GM23338 (cell line): ENCODE measurements at regions not wholly inside any gene's neighbourhood (a gene's known extent, or its start where the extent isn't known, plus 50 kb on each side); places are given as distances from the start of the nearest gene placed in this dataset.

Experiments
- CREB1 ChIP-seq: fragments of 250-450 bp; sonication (Bioruptor Pico); IDR thresholded peaks from 2 replicates; pipeline ENCODE4 v1.5.0; 2020; ENCODE audit warnings: low read depth, mild to moderate bottlenecking, moderate library complexity
- ETS1 ChIP-seq: IDR thresholded peaks from 2 replicates; pipeline ENCODE4 v1.6.1; 2016; ENCODE audit warnings: antibody characterized with exemption
- EZH2 ChIP-seq: fragments of 200-600 bp; sonication (generic); IDR thresholded peaks from one replicate; pipeline ENCODE4 v1.8.0; 2017; ENCODE audit warnings: antibody characterized with exemption, mild to moderate bottlenecking, low read depth; ENCODE audit not compliant: unreplicated experiment
- EZH2phosphoT487 ChIP-seq: fragments of 200-600 bp; sonication (generic); IDR thresholded peaks from one replicate; pipeline ENCODE4 v1.8.1; 2018; ENCODE audit warnings: antibody characterized with exemption; ENCODE audit not compliant: unreplicated experiment
- NANOG ChIP-seq: IDR thresholded peaks from 2 replicates; pipeline ENCODE4 v1.6.1; 2016; ENCODE audit warnings: antibody characterized with exemption, borderline replicate concordance
- POLR2AphosphoS5 ChIP-seq: IDR thresholded peaks from 2 replicates; pipeline ENCODE4 v1.6.1; 2016; ENCODE audit warnings: antibody characterized with exemption, low read depth
- STAT1 ChIP-seq: IDR thresholded peaks from one replicate; pipeline ENCODE4 v1.6.1; 2016; ENCODE audit warnings: antibody characterized with exemption; ENCODE audit not compliant: unreplicated experiment
- ZNF114 ChIP-seq: fragments of 250-450 bp; sonication (Bioruptor Pico); IDR thresholded peaks from 2 replicates; pipeline ENCODE4 v1.5.0; 2020; ENCODE audit warnings: mild to moderate bottlenecking, moderate library complexity
- TF ChIP-seq, protein P1 (sequence below), 2 experiments: fragments of 200-600 bp in 1 of 2; sonication (generic) in 1 of 2; conservative IDR thresholded peaks; 2 replicates each; pipeline versions ENCODE4 v1.5.1 to v1.6.1; 2016 to 2017; ENCODE audit warnings: antibody characterized with exemption in 2 of 2, low read depth in 2 of 2, mild to moderate bottlenecking in 2 of 2, moderate library complexity in 1 of 2
- TF ChIP-seq, protein P2 (sequence below): IDR thresholded peaks from one replicate; pipeline ENCODE4 v1.6.1; 2018; ENCODE audit warnings: antibody characterized with exemption; ENCODE audit not compliant: unreplicated experiment
- TF ChIP-seq, protein P3 (sequence below): fragments of 250-450 bp; sonication (Bioruptor Pico); IDR thresholded peaks from 2 replicates; pipeline ENCODE4 v1.5.0; 2020; ENCODE audit warnings: mild to moderate bottlenecking, moderate library complexity

- TF ChIP-seq EZH2phosphoT487 (no peak), NANOG (no peak), ETS1 (no peak), STAT1 (no peak), POLR2AphosphoS5 (no peak), EZH2 (no peak), ZNF114 (no peak), CREB1 (no peak)
- TF ChIP-seq, protein P1, sequence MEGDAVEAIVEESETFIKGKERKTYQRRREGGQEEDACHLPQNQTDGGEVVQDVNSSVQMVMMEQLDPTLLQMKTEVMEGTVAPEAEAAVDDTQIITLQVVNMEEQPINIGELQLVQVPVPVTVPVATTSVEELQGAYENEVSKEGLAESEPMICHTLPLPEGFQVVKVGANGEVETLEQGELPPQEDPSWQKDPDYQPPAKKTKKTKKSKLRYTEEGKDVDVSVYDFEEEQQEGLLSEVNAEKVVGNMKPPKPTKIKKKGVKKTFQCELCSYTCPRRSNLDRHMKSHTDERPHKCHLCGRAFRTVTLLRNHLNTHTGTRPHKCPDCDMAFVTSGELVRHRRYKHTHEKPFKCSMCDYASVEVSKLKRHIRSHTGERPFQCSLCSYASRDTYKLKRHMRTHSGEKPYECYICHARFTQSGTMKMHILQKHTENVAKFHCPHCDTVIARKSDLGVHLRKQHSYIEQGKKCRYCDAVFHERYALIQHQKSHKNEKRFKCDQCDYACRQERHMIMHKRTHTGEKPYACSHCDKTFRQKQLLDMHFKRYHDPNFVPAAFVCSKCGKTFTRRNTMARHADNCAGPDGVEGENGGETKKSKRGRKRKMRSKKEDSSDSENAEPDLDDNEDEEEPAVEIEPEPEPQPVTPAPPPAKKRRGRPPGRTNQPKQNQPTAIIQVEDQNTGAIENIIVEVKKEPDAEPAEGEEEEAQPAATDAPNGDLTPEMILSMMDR (conservative IDR thresholded peaks at IDR 0.05; ENCODE audit: low read depth in 2 of 2), result no peak
- TF ChIP-seq, protein P2, sequence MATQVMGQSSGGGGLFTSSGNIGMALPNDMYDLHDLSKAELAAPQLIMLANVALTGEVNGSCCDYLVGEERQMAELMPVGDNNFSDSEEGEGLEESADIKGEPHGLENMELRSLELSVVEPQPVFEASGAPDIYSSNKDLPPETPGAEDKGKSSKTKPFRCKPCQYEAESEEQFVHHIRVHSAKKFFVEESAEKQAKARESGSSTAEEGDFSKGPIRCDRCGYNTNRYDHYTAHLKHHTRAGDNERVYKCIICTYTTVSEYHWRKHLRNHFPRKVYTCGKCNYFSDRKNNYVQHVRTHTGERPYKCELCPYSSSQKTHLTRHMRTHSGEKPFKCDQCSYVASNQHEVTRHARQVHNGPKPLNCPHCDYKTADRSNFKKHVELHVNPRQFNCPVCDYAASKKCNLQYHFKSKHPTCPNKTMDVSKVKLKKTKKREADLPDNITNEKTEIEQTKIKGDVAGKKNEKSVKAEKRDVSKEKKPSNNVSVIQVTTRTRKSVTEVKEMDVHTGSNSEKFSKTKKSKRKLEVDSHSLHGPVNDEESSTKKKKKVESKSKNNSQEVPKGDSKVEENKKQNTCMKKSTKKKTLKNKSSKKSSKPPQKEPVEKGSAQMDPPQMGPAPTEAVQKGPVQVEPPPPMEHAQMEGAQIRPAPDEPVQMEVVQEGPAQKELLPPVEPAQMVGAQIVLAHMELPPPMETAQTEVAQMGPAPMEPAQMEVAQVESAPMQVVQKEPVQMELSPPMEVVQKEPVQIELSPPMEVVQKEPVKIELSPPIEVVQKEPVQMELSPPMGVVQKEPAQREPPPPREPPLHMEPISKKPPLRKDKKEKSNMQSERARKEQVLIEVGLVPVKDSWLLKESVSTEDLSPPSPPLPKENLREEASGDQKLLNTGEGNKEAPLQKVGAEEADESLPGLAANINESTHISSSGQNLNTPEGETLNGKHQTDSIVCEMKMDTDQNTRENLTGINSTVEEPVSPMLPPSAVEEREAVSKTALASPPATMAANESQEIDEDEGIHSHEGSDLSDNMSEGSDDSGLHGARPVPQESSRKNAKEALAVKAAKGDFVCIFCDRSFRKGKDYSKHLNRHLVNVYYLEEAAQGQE, result no peak
- TF ChIP-seq, protein P3, sequence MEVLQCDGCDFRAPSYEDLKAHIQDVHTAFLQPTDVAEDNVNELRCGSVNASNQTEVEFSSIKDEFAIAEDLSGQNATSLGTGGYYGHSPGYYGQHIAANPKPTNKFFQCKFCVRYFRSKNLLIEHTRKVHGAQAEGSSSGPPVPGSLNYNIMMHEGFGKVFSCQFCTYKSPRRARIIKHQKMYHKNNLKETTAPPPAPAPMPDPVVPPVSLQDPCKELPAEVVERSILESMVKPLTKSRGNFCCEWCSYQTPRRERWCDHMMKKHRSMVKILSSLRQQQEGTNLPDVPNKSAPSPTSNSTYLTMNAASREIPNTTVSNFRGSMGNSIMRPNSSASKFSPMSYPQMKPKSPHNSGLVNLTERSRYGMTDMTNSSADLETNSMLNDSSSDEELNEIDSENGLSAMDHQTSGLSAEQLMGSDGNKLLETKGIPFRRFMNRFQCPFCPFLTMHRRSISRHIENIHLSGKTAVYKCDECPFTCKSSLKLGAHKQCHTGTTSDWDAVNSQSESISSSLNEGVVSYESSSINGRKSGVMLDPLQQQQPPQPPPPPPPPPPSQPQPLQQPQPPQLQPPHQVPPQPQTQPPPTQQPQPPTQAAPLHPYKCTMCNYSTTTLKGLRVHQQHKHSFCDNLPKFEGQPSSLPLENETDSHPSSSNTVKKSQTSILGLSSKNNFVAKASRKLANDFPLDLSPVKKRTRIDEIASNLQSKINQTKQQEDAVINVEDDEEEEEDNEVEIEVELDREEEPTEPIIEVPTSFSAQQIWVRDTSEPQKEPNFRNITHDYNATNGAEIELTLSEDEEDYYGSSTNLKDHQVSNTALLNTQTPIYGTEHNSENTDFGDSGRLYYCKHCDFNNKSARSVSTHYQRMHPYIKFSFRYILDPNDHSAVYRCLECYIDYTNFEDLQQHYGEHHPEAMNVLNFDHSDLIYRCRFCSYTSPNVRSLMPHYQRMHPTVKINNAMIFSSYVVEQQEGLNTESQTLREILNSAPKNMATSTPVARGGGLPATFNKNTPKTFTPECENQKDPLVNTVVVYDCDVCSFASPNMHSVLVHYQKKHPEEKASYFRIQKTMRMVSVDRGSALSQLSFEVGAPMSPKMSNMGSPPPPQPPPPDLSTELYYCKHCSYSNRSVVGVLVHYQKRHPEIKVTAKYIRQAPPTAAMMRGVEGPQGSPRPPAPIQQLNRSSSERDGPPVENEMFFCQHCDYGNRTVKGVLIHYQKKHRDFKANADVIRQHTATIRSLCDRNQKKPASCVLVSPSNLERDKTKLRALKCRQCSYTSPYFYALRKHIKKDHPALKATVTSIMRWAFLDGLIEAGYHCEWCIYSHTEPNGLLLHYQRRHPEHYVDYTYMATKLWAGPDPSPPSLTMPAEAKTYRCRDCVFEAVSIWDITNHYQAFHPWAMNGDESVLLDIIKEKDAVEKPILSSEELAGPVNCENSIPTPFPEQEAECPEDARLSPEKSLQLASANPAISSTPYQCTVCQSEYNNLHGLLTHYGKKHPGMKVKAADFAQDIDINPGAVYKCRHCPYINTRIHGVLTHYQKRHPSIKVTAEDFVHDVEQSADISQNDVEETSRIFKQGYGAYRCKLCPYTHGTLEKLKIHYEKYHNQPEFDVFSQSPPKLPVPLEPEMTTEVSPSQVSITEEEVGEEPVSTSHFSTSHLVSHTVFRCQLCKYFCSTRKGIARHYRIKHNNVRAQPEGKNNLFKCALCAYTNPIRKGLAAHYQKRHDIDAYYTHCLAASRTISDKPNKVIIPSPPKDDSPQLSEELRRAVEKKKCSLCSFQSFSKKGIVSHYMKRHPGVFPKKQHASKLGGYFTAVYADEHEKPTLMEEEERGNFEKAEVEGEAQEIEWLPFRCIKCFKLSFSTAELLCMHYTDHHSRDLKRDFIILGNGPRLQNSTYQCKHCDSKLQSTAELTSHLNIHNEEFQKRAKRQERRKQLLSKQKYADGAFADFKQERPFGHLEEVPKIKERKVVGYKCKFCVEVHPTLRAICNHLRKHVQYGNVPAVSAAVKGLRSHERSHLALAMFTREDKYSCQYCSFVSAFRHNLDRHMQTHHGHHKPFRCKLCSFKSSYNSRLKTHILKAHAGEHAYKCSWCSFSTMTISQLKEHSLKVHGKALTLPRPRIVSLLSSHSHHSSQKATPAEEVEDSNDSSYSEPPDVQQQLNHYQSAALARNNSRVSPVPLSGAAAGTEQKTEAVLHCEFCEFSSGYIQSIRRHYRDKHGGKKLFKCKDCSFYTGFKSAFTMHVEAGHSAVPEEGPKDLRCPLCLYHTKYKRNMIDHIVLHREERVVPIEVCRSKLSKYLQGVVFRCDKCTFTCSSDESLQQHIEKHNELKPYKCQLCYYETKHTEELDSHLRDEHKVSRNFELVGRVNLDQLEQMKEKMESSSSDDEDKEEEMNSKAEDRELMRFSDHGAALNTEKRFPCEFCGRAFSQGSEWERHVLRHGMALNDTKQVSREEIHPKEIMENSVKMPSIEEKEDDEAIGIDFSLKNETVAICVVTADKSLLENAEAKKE (CRISPR knock-in tag), result no peak
Measured at GRCh38 chr3:76969996-76970615, 69.8 kb upstream of the ROBO2 start.
